A673 (cell line): ENCODE measurements at regions not wholly inside any gene's neighbourhood (a gene's known extent, or its start where the extent isn't known, plus 50 kb on each side); places are given as distances from the start of the nearest gene placed in this dataset.

Experiments
- CTCF ChIP-seq: fragments of 300-800, 200-600 bp; sonication (generic); conservative IDR thresholded peaks from 2 replicates; pipeline ENCODE4 v1.5.1; 2017; ENCODE audit warnings: low read depth, mild to moderate bottlenecking, antibody characterized with exemption, low read length, moderate library complexity, mixed read lengths
- EZH2 ChIP-seq: fragments of 200-600 bp; sonication (generic); IDR thresholded peaks from 2 replicates; pipeline ENCODE4 v1.6.1; 2017; ENCODE audit warnings: borderline replicate concordance, low read depth, mild to moderate bottlenecking, mixed read lengths, antibody characterized with exemption, low read length; ENCODE audit not compliant: poor library complexity, severe bottlenecking

GRCh38 chr7:21251151-21251800 is 176.6 kb upstream of the SP4 start:
- TF ChIP-seq CTCF (no peak), EZH2 (no peak)
